K562 (cell line): ENCODE measurements at regions not wholly inside any gene's neighbourhood (a gene's known extent, or its start where the extent isn't known, plus 50 kb on each side); places are given as distances from the start of the nearest gene placed in this dataset.

Experiments
- ATAC-seq: fragments of 200-7000 bp; cut with Tn5 transposase; 3 replicates; pipeline ENCODE4 v1.9.1; 2020; ENCODE audit warnings: moderate library complexity
- BruUV-seq: library from RNA; stranded (reverse); fragments of 400-500 nt; replicated peaks from 2 replicates; lab custom pipeline; 2021; lab: Mats Ljungman, UMichigan
- CTCF ChIA-PET: fragments of 300-600 bp; formaldehyde crosslinking; extraction: SDS; loops from one replicate; lab custom pipeline; 2021; ENCODE audit warnings: low intra/inter-chr PET ratio; lab: Yijun Ruan, JAX
- POLR2A ChIA-PET: fragments of 300-600, 350-650 bp; sonication (Branson Sonifier 250); formaldehyde crosslinking; extraction: SDS; loops from one replicate; lab custom pipeline; 2021; ENCODE audit warnings: antibody characterized with exemption, inconsistent platforms; lab: Yijun Ruan, JAX
- DNase-seq, 4 experiments: peaks; one replicate each; pipeline versions ENCODE4 v3.0.0 to v3.0.0-alpha.2; 2011 to 2018; ENCODE audit warnings: low spot score in 3 of 4, mixed read lengths in 3 of 4; ENCODE audit errors: extremely low read depth in 1 of 4
- FAIRE-seq: peaks from 2 replicates; lab custom pipeline; 2011; peaks lifted over from hg19 to GRCh38; lab: Jason Lieb, UNC
- H2AFZ ChIP-seq: 2 replicates; pipeline ENCODE4 v1.6.0; 2011; ENCODE audit warnings: low read depth, low read length, control low read depth, inconsistent platforms
- H3K27ac ChIP-seq: fragments of 200-600 bp; 3 replicates; pipeline ENCODE4 v1.8.0; 2011; ENCODE audit warnings: low read depth, mild to moderate bottlenecking, control low read depth, inconsistent platforms, low read length, moderate library complexity, mixed read lengths; ENCODE audit errors: extremely low read depth
- H3K27me3 ChIP-seq, 2 experiments: fragments of 300-600 bp in 1 of 2; 2 replicates in 1 of 2; 3 replicates in 1 of 2; pipeline versions ENCODE4 v1.6.0 to v1.8.0; 2011; ENCODE audit warnings: inconsistent platforms in 2 of 2, low read length in 2 of 2, mild to moderate bottlenecking in 1 of 2, mixed read lengths in 1 of 2, moderate library complexity in 1 of 2; ENCODE audit not compliant: control insufficient read depth in 2 of 2, insufficient read depth in 2 of 2
- H3K36me3 ChIP-seq: fragments of 300-600 bp; 3 replicates; pipeline ENCODE4 v1.8.0; 2011; ENCODE audit warnings: mild to moderate bottlenecking, low read length, inconsistent platforms; ENCODE audit not compliant: control insufficient read depth, insufficient read depth
- H3K4me1 ChIP-seq, 2 experiments: fragments of 200-600 bp in 1 of 2; replicated peaks in 1 of 2; 2 replicates in 1 of 2; 3 replicates in 1 of 2; pipeline versions ENCODE4 v1.5.1 to v1.8.0; 2011; ENCODE audit warnings: inconsistent platforms in 2 of 2, low read length in 2 of 2, mild to moderate bottlenecking in 1 of 2, mixed read lengths in 1 of 2, moderate library complexity in 1 of 2; ENCODE audit not compliant: control insufficient read depth in 2 of 2, insufficient read depth in 2 of 2
- H3K4me2 ChIP-seq: 2 replicates; pipeline ENCODE4 v1.6.1; 2011; ENCODE audit warnings: low read length, control low read depth, inconsistent platforms, mixed read lengths; ENCODE audit not compliant: insufficient read depth
- H3K4me3 ChIP-seq: fragments of 200-600 bp; sonication (generic), shearing (Covaris generic); 2 replicates; pipeline ENCODE4 v1.5.1; 2016; ENCODE audit warnings: control low read depth, inconsistent platforms
- H3K79me2 ChIP-seq: fragments of 200-600 bp; 3 replicates; pipeline ENCODE4 v1.8.0; 2011; ENCODE audit warnings: low read length, inconsistent platforms; ENCODE audit not compliant: control insufficient read depth, insufficient read depth
- H3K9ac ChIP-seq, 2 experiments: 2 replicates each; pipeline versions ENCODE4 v1.6.0 to v1.6.1; 2011; ENCODE audit warnings: low read depth in 2 of 2, low read length in 2 of 2, control low read depth in 1 of 2, inconsistent platforms in 1 of 2, mild to moderate bottlenecking in 1 of 2, mixed read lengths in 1 of 2; ENCODE audit not compliant: insufficient read depth in 1 of 2
- H3K9me1 ChIP-seq: one replicate; pipeline ENCODE4 v1.6.0; 2011; ENCODE audit warnings: inconsistent platforms, mild to moderate bottlenecking, low read length, moderate library complexity; ENCODE audit not compliant: control insufficient read depth, insufficient read depth
- H3K9me3 ChIP-seq: replicated peaks from 2 replicates; pipeline ENCODE4 v1.5.1; 2011; ENCODE audit warnings: low read depth, low read length, inconsistent platforms; ENCODE audit not compliant: control insufficient read depth, insufficient read depth
- H4K20me1 ChIP-seq: replicated peaks from 2 replicates; pipeline ENCODE4 v1.6.1; 2011; ENCODE audit warnings: low read length, inconsistent platforms, mixed read lengths; ENCODE audit not compliant: control insufficient read depth, insufficient read depth
- EZH2 ChIP-seq: IDR thresholded peaks from 2 replicates; pipeline ENCODE4 v1.6.1; 2012; ENCODE audit warnings: low read depth, mild to moderate bottlenecking, inconsistent platforms, low read length, borderline replicate concordance
- HBP1 ChIP-seq: fragments of 450-650 bp; formaldehyde crosslinking; IDR thresholded peaks from 2 replicates; pipeline ENCODE4 v1.4.0; 2022; ENCODE audit warnings: missing genetic modification characterization
- HOXB6 ChIP-seq: fragments of 250-450 bp; sonication (Bioruptor Pico); IDR thresholded peaks from 2 replicates; pipeline ENCODE4 v1.5.1; 2022; ENCODE audit warnings: mild to moderate bottlenecking, borderline replicate concordance
- LEF1 ChIP-seq: fragments of 450-650 bp; IDR thresholded peaks from 2 replicates; pipeline ENCODE4 v1.6.1; 2016; ENCODE audit warnings: mild to moderate bottlenecking
- PRMT5 ChIP-seq: sonication (generic); formaldehyde crosslinking; IDR thresholded peaks from 2 replicates; pipeline ENCODE4 v1.5.0; 2020; ENCODE audit warnings: missing genetic modification reagents
- RUNX1 ChIP-seq: sonication (generic); IDR thresholded peaks from 2 replicates; pipeline ENCODE4 v1.6.1; 2016; ENCODE audit warnings: antibody characterized with exemption, low read depth
- SMAD4 ChIP-seq: fragments of 250-450 bp; sonication (Bioruptor Pico); conservative IDR thresholded peaks from 2 replicates; pipeline ENCODE4 v1.8.0; 2021; ENCODE audit warnings: inconsistent platforms, mild to moderate bottlenecking, moderate library complexity
- TCF3 ChIP-seq: sonication (generic); formaldehyde crosslinking; IDR thresholded peaks from 2 replicates; pipeline ENCODE4 v1.4.0; 2020; ENCODE audit warnings: mild to moderate bottlenecking, missing genetic modification reagents
- TCF7 ChIP-seq: sonication (generic); IDR thresholded peaks from 2 replicates; pipeline ENCODE4 v1.6.1; 2016; ENCODE audit warnings: antibody characterized with exemption, borderline replicate concordance
- YY1 ChIP-seq, 3 experiments: IDR thresholded peaks; 2 replicates each; pipeline ENCODE4 v1.6.1; 2011; ENCODE audit warnings: low read length in 2 of 3, mild to moderate bottlenecking in 2 of 3, moderate library complexity in 2 of 3, borderline replicate concordance in 1 of 3, control low read depth in 1 of 3, low read depth in 1 of 3; ENCODE audit not compliant: insufficient read depth in 3 of 3, insufficient replicate concordance in 2 of 3, control insufficient read depth in 1 of 3, insufficient read length in 1 of 3; ENCODE audit errors: extremely low read depth in 1 of 3
- ZBTB12 ChIP-seq: fragments of 250-450 bp; sonication (Bioruptor Pico); IDR thresholded peaks from 2 replicates; pipeline ENCODE4 v1.4.0; 2020
- ZBTB9 ChIP-seq: fragments of 450-650 bp; formaldehyde crosslinking; IDR thresholded peaks from 2 replicates; pipeline ENCODE4 v1.4.0; 2020; ENCODE audit warnings: mild to moderate bottlenecking, moderate library complexity
- ZNF165 ChIP-seq: fragments of 250-450 bp; sonication (Bioruptor Pico); IDR thresholded peaks from 2 replicates; pipeline ENCODE4 v1.4.0; 2020; ENCODE audit warnings: borderline replicate concordance
- ZNF184 ChIP-seq: sonication (generic); formaldehyde crosslinking; IDR thresholded peaks from 2 replicates; pipeline ENCODE4 v1.5.0; 2020; ENCODE audit warnings: missing genetic modification reagents
- ZNF583 ChIP-seq: fragments of 250-450 bp; sonication (Bioruptor Pico); IDR thresholded peaks from 2 replicates; pipeline ENCODE4 v1.4.0; 2020
- ZNF668 ChIP-seq: fragments of 250-450 bp; sonication (Bioruptor Pico); IDR thresholded peaks from 2 replicates; pipeline ENCODE4 v1.8.0; 2022; ENCODE audit warnings: mild to moderate bottlenecking, inconsistent platforms
- ZNF717 ChIP-seq: fragments of 250-450 bp; sonication (Bioruptor Pico); IDR thresholded peaks from 2 replicates; pipeline ENCODE4 v1.5.0; 2021
- in situ Hi-C: fragments of 300-500 bp; cut with MboI; formaldehyde crosslinking; loops from 4 replicates; pipeline ENCODE4 v1.15.0; 2018; ENCODE audit warnings: inconsistent platforms, mixed read lengths
- intact Hi-C: fragments of 100-400 bp; cut with micrococcal nuclease; formaldehyde crosslinking; loops from 2 replicates; pipeline ENCODE4 v1.14.2; 2022
- TF ChIP-seq, protein P1 (sequence below): fragments of 250-450 bp; sonication (Bioruptor Pico); IDR thresholded peaks from 2 replicates; pipeline ENCODE4 v1.5.0; 2021

DNA sequence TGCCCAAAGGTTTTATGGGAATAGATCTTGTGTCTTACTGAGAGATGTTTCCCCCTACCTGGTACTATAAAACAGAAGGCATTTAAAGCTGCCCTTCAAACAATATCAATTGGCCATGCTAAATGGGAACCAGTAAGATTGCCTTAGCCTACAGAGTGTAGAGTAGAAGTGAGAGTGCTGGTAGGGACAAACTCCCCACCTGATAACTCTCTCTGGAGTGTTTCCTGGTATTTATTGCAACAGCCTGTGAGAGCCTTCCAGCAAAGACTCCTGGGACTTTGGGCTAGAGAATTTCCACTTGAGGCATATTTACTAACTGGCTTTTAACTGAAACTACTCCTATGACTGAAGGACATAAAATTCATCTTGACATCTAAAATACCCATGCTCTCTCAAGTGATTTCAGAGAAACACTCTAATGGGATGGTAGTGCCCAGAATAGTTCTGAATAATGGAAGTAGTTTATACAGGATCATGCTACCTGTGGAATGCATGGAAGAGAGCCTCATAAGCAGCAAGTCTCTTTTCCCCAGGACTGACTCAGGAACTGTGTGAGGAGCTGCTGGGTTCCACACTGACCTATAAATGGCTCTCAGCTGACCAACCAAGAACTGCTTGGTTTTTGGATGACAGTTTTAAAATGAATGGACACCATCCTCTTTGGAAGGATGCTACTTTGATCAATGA, 132.7 kb upstream of the SLITRK5 start:
- intact Hi-C loops, result no loop called here
- no TSS peak for BruUV-seq
- POLR2A ChIA-PET, result no interaction called here
- no peak for TF ChIP-seq ZNF184 (CRISPR knock-in tag)
- TF ChIP-seq RUNX1, result no peak
- TF ChIP-seq ZNF583 (CRISPR knock-in tag), result no peak
- no peak for TF ChIP-seq EZH2
- TF ChIP-seq, protein P1, sequence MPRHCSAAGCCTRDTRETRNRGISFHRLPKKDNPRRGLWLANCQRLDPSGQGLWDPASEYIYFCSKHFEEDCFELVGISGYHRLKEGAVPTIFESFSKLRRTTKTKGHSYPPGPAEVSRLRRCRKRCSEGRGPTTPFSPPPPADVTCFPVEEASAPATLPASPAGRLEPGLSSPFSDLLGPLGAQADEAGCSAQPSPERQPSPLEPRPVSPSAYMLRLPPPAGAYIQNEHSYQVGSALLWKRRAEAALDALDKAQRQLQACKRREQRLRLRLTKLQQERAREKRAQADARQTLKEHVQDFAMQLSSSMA, result no peak
- no peak for TF ChIP-seq TCF3
- no peak for TF ChIP-seq PRMT5 (CRISPR knock-in tag)
- TF ChIP-seq SMAD4 (CRISPR knock-in tag), result no peak
- no peak for TF ChIP-seq ZBTB12 (CRISPR knock-in tag)
- TF ChIP-seq TCF7, result no peak
- no peak for TF ChIP-seq ZNF668
- no peak for TF ChIP-seq ZBTB9 (CRISPR knock-in tag)
- no peak for TF ChIP-seq HOXB6 (CRISPR knock-in tag)
- no peak for TF ChIP-seq HBP1 (CRISPR knock-in tag)
- TF ChIP-seq ZNF717 (CRISPR knock-in tag), result no peak
- no peak for TF ChIP-seq ZNF165 (CRISPR knock-in tag)
- TF ChIP-seq YY1 (IDR thresholded peaks at IDR 0.05; ENCODE audit: borderline replicate concordance in 1 of 3, control insufficient read depth in 1 of 3, extremely low read depth in 1 of 3, insufficient read depth in 3 of 3, insufficient read length in 1 of 3, insufficient replicate concordance in 2 of 3, low read depth in 1 of 3, low read length in 2 of 3), result no peak
- TF ChIP-seq LEF1, result no peak

More for the DNA sequence above, 132.7 kb upstream of the SLITRK5 start:
- in situ Hi-C loops, result no loop called here
- no peak overlapping the region for H3K4me3 ChIP-seq
- H3K27me3 ChIP-seq, result no peaks in the 10 kb centered on the region
- H3K79me2 ChIP-seq, result no peaks in the 10 kb centered on the region
- FAIRE-seq (no peak), ATAC-seq (no peak), DNase-seq (no peak)
- no peak overlapping the region for H3K4me2 ChIP-seq
- H3K9ac ChIP-seq, result no peak overlapping the region
- no peak overlapping the region for H3K27ac ChIP-seq
- no peak overlapping the region for H2AFZ ChIP-seq
- no peaks in the 10 kb centered on the region for H4K20me1 ChIP-seq
- no peaks in the 10 kb centered on the region for H3K9me1 ChIP-seq
- H3K36me3 ChIP-seq, result no peaks in the 10 kb centered on the region
- H3K9me3 ChIP-seq, result no peaks in the 10 kb centered on the region
- H3K4me1 ChIP-seq, result no peaks in the 10 kb centered on the region
- CTCF ChIA-PET, result no interaction called here
